Forelimb muscle (tissue), 1 donor: ENCODE measurements at regions not wholly inside any gene's neighbourhood (a gene's known extent, or its start where the extent isn't known, plus 50 kb on each side); places are given as distances from the start of the nearest gene placed in this dataset.

Source experiments
- DNase-seq: peaks from one replicate; pipeline ENCODE4 v3.0.0-alpha.2; 2013; ENCODE audit warnings: low read depth

GRCh38 chr16:52874042-52874441 lies 178.7 kb downstream of the CHD9NB start:
- peak; percentile 14 for DNase-seq

- DNase-seq = no peak
Measured at GRCh38 chr16:52872731-52873130, 180.0 kb downstream of the CHD9NB start.

- DNase-seq = no peak
Measured at GRCh38 chr16:52871481-52871880, 181.2 kb downstream of the CHD9NB start.

GRCh38 chr16:52869243-52869642 lies 183.5 kb downstream of the CHD9NB start:
- DNase-seq = no peak

- DNase-seq = no peak
Measured at GRCh38 chr16:52863000-52863399, 189.7 kb downstream of the CHD9NB start.

- no peak for DNase-seq
Measured at GRCh38 chr16:52861614-52862022, 191.1 kb downstream of the CHD9NB start.

- no peak for DNase-seq
Measured at GRCh38 chr16:52855463-52855862, 197.2 kb downstream of the CHD9NB start.

GRCh38 chr16:52852978-52853377 lies 199.7 kb downstream of the CHD9NB start:
- DNase-seq = no peak

- no peak for DNase-seq
Measured at GRCh38 chr16:52851211-52851740, 201.4 kb downstream of the CHD9NB start.

GRCh38 chr16:52843381-52843780 lies 209.3 kb downstream of the CHD9NB start:
- DNase-seq = peak; percentile 34

- DNase-seq = no peak
Measured at GRCh38 chr16:52837251-52837650, 215.4 kb downstream of the CHD9NB start.

- no peak for DNase-seq
Measured at GRCh38 chr16:52834736-52835465, 217.8 kb downstream of the CHD9NB start.

GRCh38 chr16:52832771-52833170 lies 219.9 kb downstream of the CHD9NB start:
- DNase-seq = no peak

GRCh38 chr16:52827456-52827855 lies 225.2 kb downstream of the CHD9NB start:
- no peak for DNase-seq

GRCh38 chr16:52825892-52826291 lies 226.8 kb downstream of the CHD9NB start:
- DNase-seq = no peak

GRCh38 chr16:52819808-52820207 lies 232.9 kb downstream of the CHD9NB start:
- DNase-seq = no peak

- no peak for DNase-seq
Measured at GRCh38 chr16:52819405-52819804, 233.3 kb downstream of the CHD9NB start.

- DNase-seq = no peak
Measured at GRCh38 chr16:52817696-52818095, 235.0 kb downstream of the CHD9NB start.

- DNase-seq = no peak
Measured at GRCh38 chr16:52816993-52817392, 235.7 kb downstream of the CHD9NB start.

GRCh38 chr16:52812678-52813556 lies 239.8 kb downstream of the CHD9NB start:
- DNase-seq = no peak

GRCh38 chr16:52805559-52806168 lies 247.0 kb downstream of the CHD9NB start:
- DNase-seq = no peak

- no peak for DNase-seq
Measured at GRCh38 chr16:52800432-52800831, 252.3 kb downstream of the CHD9NB start.
